ENCODE measurements at regions not wholly inside any gene's neighbourhood (a gene's known extent, or its start where the extent isn't known, plus 50 kb on each side); places are given as distances from the start of the nearest gene placed in this dataset.

DNA sequence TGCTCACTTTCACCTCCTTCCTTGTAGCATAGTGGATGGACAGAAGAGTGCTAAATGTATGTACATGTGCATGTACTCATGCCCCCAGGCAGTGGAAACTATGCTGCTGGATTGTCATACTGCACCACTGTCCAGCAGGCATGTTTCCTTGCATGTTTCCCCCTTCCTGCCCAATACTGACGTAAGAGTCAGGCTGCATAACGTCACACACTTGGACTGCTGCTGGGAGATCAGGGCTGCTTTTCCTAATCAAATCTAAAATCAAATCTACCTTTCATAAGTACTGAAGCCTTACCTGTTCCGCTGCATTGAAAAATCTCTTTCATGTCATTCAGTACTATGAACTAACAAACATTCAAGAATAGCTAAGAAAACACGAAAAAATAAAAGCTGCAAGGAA is 67.9 kb upstream of the ROBO1 start:
- DNase-seq, result no peak

DNA sequence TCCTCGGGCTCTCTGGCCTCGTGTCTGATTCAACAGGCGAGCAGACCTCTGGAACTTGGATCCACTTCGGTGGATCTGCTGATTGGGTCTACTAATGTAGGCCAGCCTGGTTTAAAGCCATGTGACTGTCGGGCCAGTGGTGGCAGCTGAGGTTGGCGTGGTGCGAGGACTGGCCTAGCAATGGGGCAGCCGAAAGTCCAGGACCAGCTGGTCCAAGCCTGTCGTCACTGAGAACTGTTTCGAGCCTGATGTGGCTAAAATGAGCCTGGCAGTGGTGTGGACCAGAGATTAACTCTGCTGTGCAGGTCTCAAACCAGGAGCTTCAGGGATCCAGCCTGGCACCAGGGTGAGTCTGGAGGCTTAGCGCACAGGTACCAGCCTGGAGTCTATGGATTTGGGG is 56.4 kb upstream of the ROBO1 start:
- no peak for DNase-seq

DNA sequence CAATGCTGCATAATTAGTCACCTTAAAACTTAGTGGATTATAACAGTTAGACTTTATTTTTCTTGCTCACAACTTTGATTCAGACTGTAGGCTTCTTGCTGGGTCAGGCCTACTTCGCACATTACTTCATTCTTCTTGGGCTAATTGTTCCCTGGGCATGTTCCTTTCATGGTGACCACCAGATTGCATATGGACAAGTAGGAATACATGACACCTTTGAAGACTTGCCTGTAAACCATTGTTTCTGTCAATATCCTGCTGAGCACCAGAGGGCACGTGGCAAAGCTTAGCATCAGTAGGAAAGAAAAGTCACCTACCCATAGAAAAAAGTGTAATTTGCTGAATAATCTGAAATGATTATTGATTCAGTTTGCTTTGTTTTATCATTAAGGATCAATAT is 54.3 kb upstream of the ROBO1 start:
- no peak for DNase-seq

DNA sequence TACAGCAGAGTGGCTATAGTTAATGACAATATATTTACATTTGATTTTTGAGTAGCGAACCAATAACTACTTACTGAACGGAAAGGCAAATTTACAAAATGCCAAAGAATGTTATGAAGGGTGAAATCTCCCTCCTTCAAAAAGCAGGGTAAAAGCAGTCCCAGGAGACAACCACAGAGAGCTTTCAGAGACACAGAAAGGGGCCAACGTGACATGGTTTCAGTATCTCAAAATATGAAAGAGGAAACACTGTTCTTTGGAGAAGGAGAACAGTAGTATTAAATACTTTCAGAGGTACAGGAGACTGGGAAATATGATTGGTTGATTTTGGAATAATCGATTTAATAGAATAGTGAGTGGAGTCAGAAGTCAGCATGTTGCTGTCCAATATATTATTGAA is 52.3 kb upstream of the ROBO1 start:
- DNase-seq, result no peak

DNA sequence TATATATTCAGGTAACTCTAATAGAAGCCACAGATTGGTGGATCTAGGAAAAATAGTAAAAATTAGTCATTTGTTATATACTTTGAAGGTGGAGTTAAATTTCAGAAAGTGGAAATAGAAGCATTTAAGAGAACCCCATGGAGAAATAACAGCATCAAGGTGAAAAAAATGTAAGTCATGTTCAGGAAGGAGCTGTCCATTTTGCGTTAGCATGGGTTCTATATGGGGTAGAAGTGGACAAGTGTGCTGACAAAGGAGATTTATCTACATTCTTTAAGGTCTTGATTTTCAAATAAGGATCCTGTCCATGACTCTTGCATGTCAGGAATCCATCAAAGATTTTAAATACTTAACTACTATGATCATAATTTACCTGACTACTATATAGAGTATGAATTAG is 50.2 kb upstream of the ROBO1 start:
- no peak for DNase-seq
